RWPE1 (cell line): ENCODE measurements at regions not wholly inside any gene's neighbourhood (a gene's known extent, or its start where the extent isn't known, plus 50 kb on each side); places are given as distances from the start of the nearest gene placed in this dataset.
"Not testable (repeated sequence)": the region's sequence is repeated elsewhere in the genome, so short reads cannot be mapped to it uniquely, and the experiment has no call there.

Experiments
- CTCF ChIA-PET: fragments of 350-600 bp; sonication (Branson Sonifier 250); formaldehyde crosslinking; extraction: SDS; loops from one replicate; lab custom pipeline; 2021; lab: Yijun Ruan, JAX
- POLR2A ChIA-PET: fragments of 400-600 bp; formaldehyde crosslinking; extraction: SDS; loops from one replicate; lab custom pipeline; 2020; ENCODE audit warnings: antibody characterized with exemption; ENCODE audit not compliant: low non-redundant PET; lab: Yijun Ruan, JAX
- DNase-seq: peaks from one replicate; pipeline ENCODE4 v3.0.0; 2012; ENCODE audit warnings: low spot score
- H3K27ac ChIP-seq: fragments of 450-650 bp; 2 replicates; pipeline ENCODE4 v1.5.1; 2017
- CTCF ChIP-seq: fragments of 450-650 bp; conservative IDR thresholded peaks from 2 replicates; pipeline ENCODE4 v1.5.1; 2017; ENCODE audit warnings: low read depth, mild to moderate bottlenecking

- peak; percentile 75 for DNase-seq
- no peak for TF ChIP-seq CTCF
- no peak overlapping the region for H3K27ac ChIP-seq
- ChIA-PET CTCF (interaction anchor here (1.1 kb wide), 1 partner anchor 13 kb away, joined by 4 read pairs; no protein-coding TSS in a partner anchor), POLR2A (no interaction called here)
Observed at GRCh38 chr11:93908689-93909088, 58.3 kb upstream of the VSTM5 start.

- ChIA-PET CTCF (no interaction called here), POLR2A (no interaction called here)
- no peak overlapping the region for H3K27ac ChIP-seq
- no peak for DNase-seq
- no peak for TF ChIP-seq CTCF
Observed at GRCh38 chr11:93917673-93918072, 67.3 kb upstream of the VSTM5 start.

DNA sequence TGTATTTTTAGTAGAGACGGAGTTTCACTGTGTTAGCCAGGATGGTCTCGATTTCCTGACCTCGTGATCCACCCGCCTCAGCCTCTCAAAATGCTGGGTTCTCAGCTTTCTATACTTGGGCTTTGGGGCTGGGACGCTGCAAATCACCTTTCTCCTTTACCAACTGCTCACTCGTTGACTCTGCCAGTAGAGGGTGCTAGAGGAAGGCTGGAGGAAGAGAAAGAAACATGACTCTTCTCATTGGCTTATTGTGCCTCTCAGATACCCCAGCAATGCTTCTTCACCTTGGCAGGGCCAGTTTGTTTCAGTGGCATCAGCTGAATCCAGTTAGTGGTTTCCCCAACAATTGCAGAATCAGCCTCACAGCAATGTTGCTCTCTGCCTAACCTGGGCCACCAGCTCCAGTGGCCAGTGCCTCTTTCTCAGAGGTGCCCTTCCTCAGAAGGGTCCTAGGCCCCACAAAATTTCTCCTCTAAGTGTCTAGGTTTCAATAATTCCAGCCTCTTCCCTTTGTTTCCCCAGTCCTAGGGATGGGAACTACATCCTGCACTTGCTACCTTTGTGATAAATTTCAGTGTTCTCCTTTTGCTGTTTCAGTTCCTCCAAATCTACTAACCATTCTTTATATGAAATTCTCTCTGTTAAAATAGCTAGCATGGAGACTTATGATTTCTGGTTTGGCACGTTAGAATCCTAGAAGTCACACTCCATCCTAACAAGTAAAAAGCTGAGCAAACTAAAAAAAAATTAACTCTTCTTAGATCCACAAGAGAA is 71.5 kb upstream of the VSTM5 start:
- peak; percentile 63 for DNase-seq
- ChIA-PET POLR2A (no interaction called here), CTCF (interaction anchor here (0.6 to 1.5 kb wide), 11 partner anchors 16 to 791 kb away, joined by 3 to 5 read pairs (median 3); partner anchors contain the start of gene PANX1)
- H3K27ac ChIP-seq: no peak overlapping the region
- peak; percentile 52 for TF ChIP-seq CTCF

- DNase-seq: no peak
- CTCF ChIA-PET: interaction anchor here (1.0 to 1.5 kb wide), 3 partner anchors 15 to 612 kb away, joined by 3 to 4 read pairs (median 3); no protein-coding TSS in a partner anchor
- POLR2A ChIA-PET: no interaction called here
- H3K27ac ChIP-seq: no peak overlapping the region
- TF ChIP-seq CTCF: no peak
Observed at GRCh38 chr11:93922830-93923229, 72.4 kb upstream of the VSTM5 start.

DNA sequence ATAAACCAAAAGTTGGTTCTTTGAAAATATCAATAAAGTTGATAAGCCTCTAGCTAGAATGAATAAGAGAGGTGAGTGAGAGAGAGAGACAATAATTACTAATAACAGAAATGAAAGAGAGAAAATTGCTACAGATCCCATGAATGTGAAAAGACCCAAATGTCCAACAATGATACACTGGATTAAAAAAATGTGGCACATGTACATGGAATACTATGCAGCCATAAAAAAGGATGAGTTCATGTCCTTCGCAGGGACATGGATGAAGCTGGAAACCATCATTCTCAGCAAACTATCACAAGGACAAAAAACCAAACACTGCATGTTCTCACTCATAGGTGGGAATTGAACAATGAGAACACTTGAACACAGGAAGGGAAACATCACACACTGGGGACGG is 75.7 kb upstream of the VSTM5 start:
- H3K27ac ChIP-seq, DNase-seq, POLR2A ChIA-PET: not testable (repeated sequence)
- CTCF ChIA-PET: interaction anchor here (0.9 kb wide), 1 partner anchor 1995 kb away, joined by 3 read pairs; no protein-coding TSS in a partner anchor

GRCh38 chr11:93929407-93929806 is 79.0 kb upstream of the VSTM5 start:
- H3K27ac ChIP-seq: no peak overlapping the region
- ChIA-PET CTCF (interaction anchor here (0.9 kb wide), 1 partner anchor 242 kb away, joined by 3 read pairs; no protein-coding TSS in a partner anchor), POLR2A (no interaction called here)
- TF ChIP-seq CTCF: no peak
- DNase-seq: no peak

DNA sequence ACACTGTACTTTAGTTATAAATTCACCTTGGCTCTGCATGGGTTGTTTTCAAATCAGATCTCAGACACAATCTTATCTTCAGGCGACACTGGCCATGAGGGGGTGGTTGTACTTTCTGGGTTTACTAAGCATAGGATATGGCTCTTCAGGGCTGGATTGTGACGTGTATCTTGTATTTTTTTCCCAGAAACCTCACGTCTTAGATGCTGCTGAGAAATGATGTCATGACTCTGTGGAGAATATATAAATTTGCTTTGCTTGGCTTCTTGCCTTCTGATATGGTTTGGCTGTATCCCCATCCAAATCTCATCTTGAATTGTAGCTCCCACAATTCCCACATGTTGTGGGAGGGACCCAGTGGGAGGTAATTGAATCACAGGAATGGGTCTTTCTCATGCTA is 82.8 kb upstream of the VSTM5 start:
- no peak for DNase-seq
- CTCF ChIA-PET: no interaction called here
- H3K27ac ChIP-seq: no peak overlapping the region
- TF ChIP-seq CTCF: no peak
- POLR2A ChIA-PET: no interaction called here
